Neural crest cell (in vitro differentiated cells): ENCODE measurements at regions not wholly inside any gene's neighbourhood (a gene's known extent, or its start where the extent isn't known, plus 50 kb on each side); places are given as distances from the start of the nearest gene placed in this dataset.

Source experiments
- DNase-seq: peaks from one replicate; pipeline ENCODE4 v3.0.0; 2021; ENCODE audit warnings: low read depth, mixed read lengths, low spot score
- H3K27ac Mint-ChIP-seq: one replicate; pipeline ENCODE4 v1.8.0; 2021; ENCODE audit warnings: mild to moderate bottlenecking, mixed read lengths; ENCODE audit not compliant: unreplicated experiment
- H3K27me3 Mint-ChIP-seq: 2 replicates; pipeline ENCODE4 v1.8.0; 2021; ENCODE audit warnings: low read depth, mild to moderate bottlenecking, mixed read lengths
- H3K36me3 Mint-ChIP-seq: 2 replicates; pipeline ENCODE4 v1.8.0; 2021; ENCODE audit warnings: low read depth, mild to moderate bottlenecking, mixed read lengths
- H3K4me1 Mint-ChIP-seq: 2 replicates; pipeline ENCODE4 v1.8.0; 2021; ENCODE audit warnings: mixed read lengths
- H3K4me3 Mint-ChIP-seq: one replicate; pipeline ENCODE4 v1.8.0; 2021; ENCODE audit warnings: mild to moderate bottlenecking, mixed read lengths
- H3K9me3 Mint-ChIP-seq: 2 replicates; pipeline ENCODE4 v1.8.0; 2021; ENCODE audit warnings: mixed read lengths
- TF ChIP-seq, protein P1 (sequence below): fragments of 200-600 bp; sonication (generic); conservative IDR thresholded peaks from 2 replicates; pipeline ENCODE4 v1.5.0; 2021; ENCODE audit warnings: antibody characterized with exemption, mild to moderate bottlenecking

DNA sequence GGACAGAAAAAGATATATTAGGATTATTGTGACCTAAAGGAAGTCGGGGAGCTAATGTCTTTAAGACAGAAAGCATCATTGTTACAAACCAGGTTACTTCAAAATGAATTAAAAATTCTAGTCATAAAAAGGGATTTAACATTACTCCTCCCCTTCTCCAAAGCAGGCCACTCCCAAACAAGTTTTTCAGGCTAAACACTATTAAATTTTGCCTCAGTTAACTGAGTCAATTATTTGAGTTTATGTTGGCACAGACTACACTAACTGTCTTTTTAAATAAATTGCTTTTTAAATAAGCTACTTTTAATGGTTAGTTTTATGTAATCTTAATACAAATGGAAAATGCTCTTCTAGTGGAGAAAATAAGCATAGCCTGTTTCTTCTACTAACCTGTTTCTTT lies 395.0 kb upstream of the DUSP10 start:
- H3K27ac Mint-ChIP-seq = no peak overlapping the region
- H3K27me3 Mint-ChIP-seq = no peaks in the 10 kb centered on the region
- H3K4me1 Mint-ChIP-seq = no peaks in the 10 kb centered on the region
- H3K4me3 Mint-ChIP-seq = no peak overlapping the region
- peaks cover 14% of the 10 kb centered on the region for H3K9me3 Mint-ChIP-seq
- TF ChIP-seq, protein P1, sequence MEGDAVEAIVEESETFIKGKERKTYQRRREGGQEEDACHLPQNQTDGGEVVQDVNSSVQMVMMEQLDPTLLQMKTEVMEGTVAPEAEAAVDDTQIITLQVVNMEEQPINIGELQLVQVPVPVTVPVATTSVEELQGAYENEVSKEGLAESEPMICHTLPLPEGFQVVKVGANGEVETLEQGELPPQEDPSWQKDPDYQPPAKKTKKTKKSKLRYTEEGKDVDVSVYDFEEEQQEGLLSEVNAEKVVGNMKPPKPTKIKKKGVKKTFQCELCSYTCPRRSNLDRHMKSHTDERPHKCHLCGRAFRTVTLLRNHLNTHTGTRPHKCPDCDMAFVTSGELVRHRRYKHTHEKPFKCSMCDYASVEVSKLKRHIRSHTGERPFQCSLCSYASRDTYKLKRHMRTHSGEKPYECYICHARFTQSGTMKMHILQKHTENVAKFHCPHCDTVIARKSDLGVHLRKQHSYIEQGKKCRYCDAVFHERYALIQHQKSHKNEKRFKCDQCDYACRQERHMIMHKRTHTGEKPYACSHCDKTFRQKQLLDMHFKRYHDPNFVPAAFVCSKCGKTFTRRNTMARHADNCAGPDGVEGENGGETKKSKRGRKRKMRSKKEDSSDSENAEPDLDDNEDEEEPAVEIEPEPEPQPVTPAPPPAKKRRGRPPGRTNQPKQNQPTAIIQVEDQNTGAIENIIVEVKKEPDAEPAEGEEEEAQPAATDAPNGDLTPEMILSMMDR = no peak
- no peak for DNase-seq
- no peaks in the 10 kb centered on the region for H3K36me3 Mint-ChIP-seq

DNA sequence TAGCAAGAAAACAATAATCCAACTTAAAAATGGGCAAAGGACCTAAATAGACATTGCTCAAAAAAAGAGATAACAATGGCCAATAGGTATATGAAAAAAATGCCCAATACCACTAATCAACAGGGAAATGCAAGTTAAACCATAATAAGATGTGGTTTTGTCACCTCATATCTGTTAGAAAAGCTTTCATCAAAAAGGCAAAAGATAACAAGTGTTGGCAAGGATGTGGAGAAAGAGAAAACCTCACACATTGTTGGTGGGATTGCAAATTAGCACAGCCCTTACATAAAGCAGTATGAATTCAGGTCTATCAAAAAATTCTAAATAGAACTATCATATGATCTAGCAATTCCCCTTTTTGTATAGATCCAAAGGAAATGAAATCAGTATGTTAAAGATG lies 387.2 kb upstream of the DUSP10 start:
- DNase-seq = no peak
- no peak overlapping the region for H3K27ac Mint-ChIP-seq
- no peaks in the 10 kb centered on the region for H3K36me3 Mint-ChIP-seq
- H3K4me1 Mint-ChIP-seq = no peaks in the 10 kb centered on the region
- H3K27me3 Mint-ChIP-seq = peaks cover 2% of the 10 kb centered on the region
- TF ChIP-seq, protein P1 = no peak
- H3K4me3 Mint-ChIP-seq = no peak overlapping the region
- H3K9me3 Mint-ChIP-seq = peaks cover 10% of the 10 kb centered on the region

DNA sequence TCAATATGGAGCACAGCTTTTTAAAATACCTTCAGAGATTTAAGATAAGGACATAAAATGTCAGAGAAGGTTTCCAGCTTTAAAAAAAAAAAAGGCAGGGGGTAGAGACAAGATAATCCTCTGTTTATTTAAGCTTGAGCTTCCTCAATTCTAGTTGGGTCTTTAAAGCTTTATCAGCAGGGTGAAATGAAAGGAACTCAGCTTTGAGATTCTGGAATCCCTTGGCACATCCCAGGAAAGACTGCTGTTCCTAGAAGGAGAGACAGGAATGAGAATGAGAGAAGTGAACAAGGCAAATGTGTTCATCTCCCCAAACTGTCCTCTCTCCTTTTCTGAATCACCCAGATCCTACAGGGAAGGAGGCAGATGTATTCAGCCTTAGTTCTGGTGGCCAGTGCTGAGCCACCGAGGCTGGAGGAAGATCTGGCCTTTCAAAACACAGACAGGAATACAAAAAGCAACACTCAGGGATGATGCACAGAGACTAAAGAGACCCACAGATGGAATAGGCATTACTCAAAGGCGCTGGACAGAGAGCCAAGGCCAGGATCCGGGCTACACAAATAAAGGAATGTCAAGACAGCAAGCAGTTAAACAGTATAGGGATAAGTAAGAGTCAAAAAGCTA lies 385.8 kb upstream of the DUSP10 start:
- no peak overlapping the region for H3K27ac Mint-ChIP-seq
- H3K4me3 Mint-ChIP-seq = no peak overlapping the region
- no peaks in the 10 kb centered on the region for H3K36me3 Mint-ChIP-seq
- H3K27me3 Mint-ChIP-seq = peaks cover 2% of the 10 kb centered on the region
- TF ChIP-seq, protein P1 = no peak
- H3K4me1 Mint-ChIP-seq = no peaks in the 10 kb centered on the region
- no peak for DNase-seq
- H3K9me3 Mint-ChIP-seq = peaks cover 3% of the 10 kb centered on the region

DNA sequence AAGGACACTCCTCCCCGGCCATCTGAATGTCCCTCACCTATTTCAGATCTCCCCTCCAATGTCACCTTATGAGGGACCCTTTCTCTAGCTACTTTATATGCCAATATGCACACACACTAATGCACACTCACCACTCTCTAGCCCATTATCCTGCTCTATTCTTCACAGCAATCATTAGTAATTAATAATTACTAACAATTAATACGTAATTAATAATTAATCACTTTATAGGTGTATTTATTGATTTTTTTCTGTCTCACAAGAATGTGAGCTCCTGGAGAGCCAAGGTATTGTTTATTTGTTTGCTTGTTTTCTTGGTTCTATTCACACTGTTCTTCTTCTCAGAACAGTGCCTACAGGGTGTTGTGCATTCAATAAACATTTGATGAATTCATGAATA lies 385.2 kb upstream of the DUSP10 start:
- Mint-ChIP-seq H3K36me3 (no peaks in the 10 kb centered on the region), H3K27ac (no peak overlapping the region), H3K4me3 (no peak overlapping the region), H3K4me1 (no peaks in the 10 kb centered on the region), H3K27me3 (peaks cover 2% of the 10 kb centered on the region), H3K9me3 (peaks cover 3% of the 10 kb centered on the region)
- DNase-seq = no peak
- TF ChIP-seq, protein P1 = no peak

DNA sequence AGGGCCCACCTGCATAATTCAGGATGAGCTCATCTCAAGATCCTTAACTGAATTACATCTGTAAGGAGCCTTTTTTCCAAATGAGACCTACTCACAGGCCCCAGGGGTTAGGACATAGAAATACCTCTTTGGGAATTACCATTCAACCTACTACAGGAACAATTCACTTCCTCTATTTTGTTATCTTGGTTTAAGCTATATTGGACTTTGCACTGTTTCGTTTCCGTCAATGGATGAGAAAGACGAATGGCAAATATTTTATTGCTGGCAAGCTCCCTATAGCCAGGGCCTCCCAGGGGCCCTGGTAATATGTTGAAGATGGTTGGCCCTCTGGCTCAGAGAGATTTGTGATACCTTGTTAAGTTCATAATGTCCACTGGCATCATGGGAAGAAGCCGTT lies 384.2 kb upstream of the DUSP10 start:
- peaks cover 3% of the 10 kb centered on the region for H3K9me3 Mint-ChIP-seq
- H3K4me3 Mint-ChIP-seq = no peak overlapping the region
- no peaks in the 10 kb centered on the region for H3K4me1 Mint-ChIP-seq
- no peaks in the 10 kb centered on the region for H3K36me3 Mint-ChIP-seq
- no peak for DNase-seq
- TF ChIP-seq, protein P1 = no peak
- H3K27ac Mint-ChIP-seq = peak overlapping the region; percentile 23
- peaks cover 2% of the 10 kb centered on the region for H3K27me3 Mint-ChIP-seq
